HG02884 (cell line): ENCODE measurements at regions not wholly inside any gene's neighbourhood (a gene's known extent, or its start where the extent isn't known, plus 50 kb on each side); places are given as distances from the start of the nearest gene placed in this dataset.
"Not testable (repeated sequence)": the region's sequence is repeated elsewhere in the genome, so short reads cannot be mapped to it uniquely, and the experiment has no call there.

Experiments
- ATAC-seq: cut with Tn5 transposase; IDR thresholded peaks from one replicate; pipeline ENCODE4 v1.9.1; 2021; ENCODE audit warnings: mild to moderate bottlenecking, moderate library complexity; ENCODE audit not compliant: unreplicated experiment

DNA sequence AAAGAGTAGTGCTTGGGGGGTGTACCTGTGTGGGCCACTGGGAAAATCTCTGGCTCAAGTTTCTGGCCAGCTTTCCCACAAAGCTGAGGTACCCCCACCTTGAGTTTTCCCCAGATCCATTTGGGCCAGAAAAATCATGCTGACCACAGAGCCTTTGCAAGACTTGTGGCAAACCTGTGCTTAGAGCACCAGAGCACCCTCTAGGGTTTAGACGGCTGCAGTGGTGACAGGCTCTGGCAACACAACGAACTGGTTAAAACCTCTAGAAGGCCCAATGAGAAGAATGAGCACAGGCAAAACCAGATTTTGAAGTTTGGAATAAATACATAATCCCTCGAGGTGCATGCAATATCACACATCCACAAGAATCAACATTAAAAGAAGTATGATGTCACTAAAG is 290.7 kb upstream of the FOLH1 start:
- ATAC-seq = no peak

DNA sequence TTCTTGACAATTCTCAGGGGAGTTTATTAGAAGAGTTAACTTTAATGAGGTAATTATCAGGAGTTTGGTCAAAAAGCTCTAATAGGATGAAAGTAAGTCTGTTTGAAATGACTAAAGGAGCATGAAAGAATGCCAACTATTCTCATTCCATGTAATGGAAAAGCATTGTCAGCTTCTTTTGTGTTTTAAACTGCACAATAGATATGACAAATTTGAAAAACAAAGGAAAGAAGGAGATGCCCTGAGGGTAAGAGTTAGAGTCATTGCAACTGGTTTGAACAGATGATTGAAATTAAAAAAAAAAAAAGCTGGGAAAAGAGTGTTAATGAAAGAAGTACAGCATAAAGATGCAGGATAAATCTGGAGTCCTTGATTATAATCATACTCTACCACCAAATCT is 296.8 kb upstream of the FOLH1 start:
- no peak for ATAC-seq

DNA sequence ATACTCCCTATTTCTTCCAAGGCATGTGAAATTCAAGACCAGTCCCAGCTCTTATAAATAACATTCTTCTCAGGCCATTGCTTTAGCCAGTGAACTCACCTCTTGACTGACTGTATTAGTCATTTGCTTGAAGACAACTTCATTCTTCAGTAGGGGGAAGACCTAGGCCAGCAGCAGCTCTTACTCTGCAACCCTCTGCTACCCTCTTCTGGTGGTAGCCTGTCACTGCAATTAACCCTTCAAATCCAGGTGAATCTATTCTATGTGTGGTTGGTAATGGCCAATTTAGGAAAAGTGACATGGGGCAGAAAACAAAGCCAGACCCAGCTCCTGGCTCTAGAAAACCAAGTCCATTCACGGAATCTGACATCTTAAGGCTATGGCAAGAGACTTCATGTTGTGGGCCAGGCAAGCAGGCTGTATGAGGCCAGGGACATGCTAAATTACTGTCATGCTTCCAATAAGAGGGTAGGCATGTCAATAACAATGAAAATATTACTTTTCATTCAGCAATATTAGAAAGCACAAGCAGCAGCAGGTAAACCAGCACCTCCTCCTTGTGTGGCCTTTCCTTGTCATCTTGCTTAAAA is 317.9 kb upstream of the FOLH1 start:
- ATAC-seq = peak; percentile 93

DNA sequence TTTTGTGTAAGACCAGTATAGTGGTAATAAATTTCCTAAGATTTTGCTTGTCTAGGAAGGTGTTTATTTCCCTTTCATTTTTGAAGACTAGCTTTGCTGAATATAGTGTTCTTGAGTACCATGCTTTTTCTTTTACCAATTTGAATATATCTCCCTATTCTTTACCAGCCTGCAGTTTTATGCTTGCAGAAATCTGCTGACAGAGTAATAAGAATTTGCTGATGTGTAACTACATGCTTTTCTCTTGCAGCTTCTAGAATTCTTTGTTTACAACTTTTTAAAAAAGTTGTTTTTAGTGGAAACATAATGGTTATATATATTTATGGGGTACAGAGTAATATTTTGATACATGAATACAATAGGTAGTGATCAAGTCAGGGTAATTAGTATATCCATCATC is 324.8 kb upstream of the FOLH1 start:
- ATAC-seq = no peak

DNA sequence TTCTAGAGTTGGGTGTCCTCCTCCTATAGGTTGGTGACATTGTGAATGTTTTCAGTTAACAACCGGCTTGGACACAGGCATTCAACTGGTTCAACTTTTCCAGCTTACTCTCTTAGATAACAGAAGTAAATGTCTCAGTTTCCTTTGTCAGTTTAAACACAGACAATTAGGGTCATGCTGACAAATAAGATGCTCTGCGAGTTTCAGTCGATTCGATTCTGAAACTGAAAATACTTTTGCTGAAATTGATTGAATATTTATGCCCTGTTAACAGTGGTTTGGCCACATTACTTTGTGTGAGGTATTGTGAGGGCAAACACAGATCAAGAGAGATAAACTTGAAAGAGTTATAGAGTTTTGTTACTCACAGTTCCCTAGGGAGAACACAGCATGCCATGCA is 330.5 kb upstream of the FOLH1 start:
- not testable (repeated sequence) for ATAC-seq

DNA sequence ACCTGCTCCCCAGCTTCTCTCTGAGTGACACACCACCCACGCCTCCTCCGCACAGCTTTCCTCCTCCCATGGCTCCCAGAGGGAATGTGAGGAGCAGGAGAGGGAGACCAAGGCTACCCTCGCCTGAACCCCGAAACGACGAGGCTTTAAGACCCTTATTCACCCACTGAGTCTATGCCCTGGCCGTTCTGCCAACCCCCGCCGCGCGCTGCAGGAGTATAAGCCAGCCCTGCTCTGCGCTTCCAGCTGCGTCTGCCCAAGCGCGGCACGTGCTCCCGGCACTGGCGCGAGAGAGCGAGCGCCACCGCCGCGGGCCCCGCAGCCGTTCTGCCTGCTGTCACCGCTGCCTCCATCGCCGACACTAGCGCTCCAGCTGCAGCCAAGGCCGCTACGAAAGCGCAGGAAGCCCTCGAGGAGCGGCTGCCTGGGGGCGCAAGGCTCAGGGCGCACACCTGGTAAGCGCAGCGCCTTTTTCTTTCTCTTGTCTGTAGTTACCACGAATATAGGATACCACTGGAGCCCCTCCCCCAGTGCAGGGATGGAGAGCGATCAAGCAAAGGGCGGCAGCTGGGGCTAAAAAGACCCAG is 350.0 kb upstream of the FOLH1 start:
- ATAC-seq = not testable (repeated sequence)

DNA sequence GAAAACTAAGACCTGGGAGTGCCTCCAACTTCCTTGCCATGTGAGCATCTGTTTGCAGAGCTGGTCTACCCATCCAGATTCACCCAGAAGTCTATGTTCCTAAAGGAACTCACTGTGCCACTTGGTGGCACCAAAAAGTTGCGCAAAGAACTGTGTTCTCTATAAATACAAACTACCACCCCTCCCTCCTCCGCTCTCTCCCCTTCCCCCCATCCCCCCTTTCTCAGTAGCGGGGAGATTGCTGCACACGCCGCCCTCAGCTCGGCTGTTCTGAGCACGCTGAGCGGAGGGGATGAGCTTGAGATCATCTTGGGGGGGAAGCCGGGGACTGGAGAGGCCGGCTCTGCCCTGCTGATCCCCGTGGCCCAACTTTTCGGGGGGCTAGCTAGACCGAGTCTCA is 352.2 kb upstream of the FOLH1 start:
- not testable (repeated sequence) for ATAC-seq

DNA sequence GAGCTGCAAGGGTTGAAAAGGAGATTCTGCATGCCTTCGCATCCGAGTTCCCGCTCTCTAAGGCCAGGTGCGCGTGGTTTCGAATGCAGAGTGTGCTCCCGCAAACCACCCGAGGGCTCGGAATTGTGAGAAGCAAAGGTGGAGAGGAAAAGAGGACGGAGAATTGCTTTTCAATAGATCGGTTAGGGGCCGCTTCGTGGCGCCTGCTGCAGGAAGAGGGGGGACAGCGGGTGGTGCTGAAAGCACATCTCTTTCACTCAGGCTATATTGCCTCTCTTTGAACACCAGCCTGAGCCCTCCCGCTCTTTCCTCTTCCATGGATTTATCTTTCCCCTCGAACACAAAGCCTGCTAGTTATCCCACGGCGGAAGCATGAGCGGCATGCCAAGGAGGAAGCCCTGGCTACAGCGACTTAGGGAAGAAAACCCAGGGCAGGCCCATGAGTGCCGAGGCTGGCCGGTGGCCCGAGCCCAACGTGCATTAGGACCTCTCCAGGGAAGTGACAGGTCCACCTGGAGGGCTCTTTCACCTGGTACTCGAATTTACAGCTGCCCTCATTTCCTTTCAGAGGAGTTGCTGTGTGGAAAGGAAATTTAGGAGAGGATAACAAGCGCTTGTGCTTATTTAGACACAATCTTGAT is 353.0 kb upstream of the FOLH1 start:
- ATAC-seq = not testable (repeated sequence)

DNA sequence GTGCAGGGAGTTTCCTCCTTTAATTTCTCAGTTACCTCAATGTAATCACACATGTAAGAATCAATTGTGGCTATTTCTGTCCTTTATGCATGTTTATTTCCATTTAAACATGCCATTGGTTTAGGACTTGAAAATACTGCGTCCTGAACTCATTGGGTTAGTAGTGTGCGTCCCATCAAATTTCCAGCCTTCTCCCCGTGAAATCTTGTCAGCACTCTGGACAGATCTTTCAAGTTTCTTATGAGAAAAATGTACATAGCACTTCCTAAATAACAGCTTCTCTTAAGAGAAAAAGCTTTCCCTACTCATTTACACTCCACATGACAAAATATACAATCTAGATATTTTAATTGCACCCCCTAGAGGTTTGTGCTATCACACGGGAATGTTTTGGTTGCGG is 353.9 kb upstream of the FOLH1 start:
- ATAC-seq = not testable (repeated sequence)

DNA sequence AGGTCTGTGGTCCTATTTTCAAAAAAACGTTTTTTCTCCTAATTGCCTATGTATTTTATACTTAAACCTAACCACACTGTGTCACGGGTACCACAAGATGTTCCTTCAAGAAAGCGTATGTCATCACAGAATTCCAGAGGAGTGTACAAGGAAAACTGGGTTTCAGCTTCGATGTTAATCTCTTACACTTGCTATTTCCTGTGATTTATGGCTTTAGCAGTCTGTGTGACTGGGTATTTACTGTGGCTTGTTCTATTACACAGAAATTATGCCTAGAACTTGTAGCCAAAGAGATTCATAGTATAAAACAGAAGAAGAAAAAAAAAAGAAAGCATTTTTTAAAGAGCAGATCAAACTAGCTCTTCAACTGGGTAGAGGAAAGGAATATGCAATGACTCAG is 371.1 kb upstream of the FOLH1 start:
- not testable (repeated sequence) for ATAC-seq

DNA sequence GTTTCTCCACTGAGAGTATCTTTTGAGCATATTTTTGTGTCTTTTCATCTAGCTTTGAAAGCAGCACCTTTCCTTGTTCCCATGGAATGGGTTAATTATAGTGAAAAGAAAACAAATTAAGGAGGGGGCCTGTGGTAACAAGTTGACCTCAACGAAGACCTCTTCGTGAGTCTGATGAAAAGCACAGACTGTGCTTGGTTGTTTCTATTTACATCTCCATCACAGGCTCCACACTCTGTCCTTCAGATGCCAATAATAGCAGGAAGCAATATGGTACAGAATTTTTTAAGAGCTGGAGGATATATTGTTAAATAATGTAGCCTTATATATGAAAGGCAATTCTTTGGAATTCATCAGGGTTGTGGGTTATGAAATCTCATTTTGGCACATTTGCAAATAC is 366.7 kb upstream of the OR4C13 start:
- ATAC-seq = not testable (repeated sequence)

DNA sequence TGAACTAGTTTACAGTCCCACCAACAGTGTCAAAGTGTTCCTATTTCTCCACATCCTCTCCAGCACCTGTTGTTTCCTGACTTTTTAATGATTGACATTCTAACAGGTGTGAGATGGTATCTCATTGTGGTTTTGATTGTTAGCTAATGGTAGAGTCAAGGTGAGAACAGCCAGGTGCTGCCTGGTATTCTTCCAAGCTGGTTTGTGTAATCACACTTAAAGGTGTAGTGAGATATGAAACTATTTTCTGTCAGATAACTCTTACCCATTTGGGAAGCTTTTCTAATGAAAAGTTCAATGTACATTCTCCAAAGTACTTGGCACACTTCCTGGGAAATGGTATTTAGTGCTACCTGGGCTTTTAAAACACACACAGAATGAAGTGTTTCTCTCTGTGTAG is 343.3 kb upstream of the OR4C13 start:
- ATAC-seq = not testable (repeated sequence)

DNA sequence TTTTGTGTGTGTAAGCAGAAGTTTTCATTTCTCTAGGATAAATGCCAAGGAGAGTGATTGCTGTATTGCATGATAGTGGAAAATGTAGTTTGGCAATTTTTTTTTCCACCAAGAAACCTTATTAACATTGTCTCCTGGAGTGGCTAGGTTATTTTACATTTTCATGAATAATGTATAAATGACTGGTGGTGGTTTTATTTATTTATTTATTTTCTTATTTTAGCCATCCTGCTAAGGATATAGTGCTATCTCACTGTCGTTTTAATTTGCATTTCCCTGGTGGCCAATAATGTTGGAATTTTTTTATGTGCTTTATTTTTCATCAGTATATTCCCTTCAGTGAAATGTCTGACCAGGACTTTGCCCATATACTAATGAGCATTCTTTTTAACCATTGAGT is 328.3 kb upstream of the OR4C13 start:
- not testable (repeated sequence) for ATAC-seq

DNA sequence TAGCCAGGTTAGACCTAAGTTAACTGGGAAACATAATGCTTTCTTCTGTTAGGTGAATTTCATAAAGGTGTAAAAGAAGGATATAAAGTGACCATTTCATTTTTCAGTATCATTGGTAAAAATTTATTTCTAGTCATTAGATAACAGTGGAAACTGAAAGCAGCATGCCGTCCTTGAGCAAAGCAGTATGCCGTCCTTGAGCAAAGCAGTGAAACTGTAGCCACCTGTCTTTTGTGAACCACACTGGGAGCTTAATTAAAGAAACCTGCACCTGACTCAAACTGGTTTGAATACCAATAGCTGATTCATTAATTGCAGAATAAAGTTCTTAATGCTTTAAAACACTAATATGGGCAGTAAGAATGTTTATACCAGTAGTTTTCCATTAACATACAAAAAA is 281.5 kb upstream of the OR4C13 start:
- ATAC-seq = not testable (repeated sequence)

DNA sequence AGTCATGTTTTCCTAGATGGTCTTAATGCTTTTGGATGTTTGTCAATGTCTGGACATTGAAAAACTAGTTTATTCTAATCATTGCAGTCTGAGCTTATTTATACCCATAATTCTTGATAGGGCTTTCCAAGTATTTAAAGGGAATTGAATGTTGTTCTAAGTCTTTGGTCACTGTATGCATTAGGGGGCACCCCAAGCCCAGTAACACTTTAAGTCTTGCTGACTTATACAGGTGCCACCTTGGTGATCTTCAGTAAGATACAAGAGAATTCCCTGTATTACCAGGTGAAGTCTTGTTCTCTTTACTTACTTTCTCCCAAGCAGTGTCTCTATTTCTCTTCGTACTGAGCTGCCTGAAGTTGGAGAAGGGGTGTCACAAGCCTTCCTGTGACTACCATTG is 250.1 kb upstream of the OR4C13 start:
- not testable (repeated sequence) for ATAC-seq

DNA sequence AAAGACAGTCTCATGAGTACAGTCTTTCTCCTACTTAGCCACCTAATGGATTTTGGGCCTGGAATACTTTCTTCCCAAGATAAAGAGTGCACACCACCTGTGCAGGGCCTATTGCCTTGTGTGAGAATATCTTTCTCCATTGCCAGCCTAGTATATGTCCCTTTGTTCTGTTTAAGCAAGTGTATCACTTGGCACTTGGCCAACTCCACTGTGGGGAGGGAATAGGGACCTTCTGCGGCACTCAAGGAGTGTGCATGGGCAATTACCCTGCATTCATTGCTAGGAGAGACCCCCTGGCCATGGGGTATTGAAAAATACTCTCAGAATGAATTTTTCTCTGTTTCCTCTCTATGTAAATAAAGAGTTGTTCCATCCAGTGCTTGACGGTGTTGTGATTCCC is 201.7 kb upstream of the OR4C13 start:
- ATAC-seq = not testable (repeated sequence)

DNA sequence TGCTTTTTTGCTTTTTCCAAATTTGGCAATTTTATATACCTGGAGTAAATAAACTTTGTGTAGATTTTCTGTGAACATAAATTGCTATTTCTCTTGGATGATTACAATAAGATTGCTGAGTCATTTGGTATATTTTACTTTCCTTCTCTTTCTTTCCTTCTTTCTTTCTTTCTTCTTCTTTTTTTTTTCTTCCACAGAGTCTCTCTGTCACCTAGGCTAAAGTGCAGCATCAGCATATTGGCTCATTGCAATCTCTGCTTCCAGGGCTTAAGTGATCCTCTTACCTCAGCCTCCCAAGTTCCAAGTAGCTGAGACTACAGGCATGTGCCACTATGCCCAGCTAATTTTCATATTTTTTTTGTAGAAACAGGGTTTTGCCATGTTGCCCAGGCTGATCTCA is 201.2 kb upstream of the OR4C13 start:
- not testable (repeated sequence) for ATAC-seq

DNA sequence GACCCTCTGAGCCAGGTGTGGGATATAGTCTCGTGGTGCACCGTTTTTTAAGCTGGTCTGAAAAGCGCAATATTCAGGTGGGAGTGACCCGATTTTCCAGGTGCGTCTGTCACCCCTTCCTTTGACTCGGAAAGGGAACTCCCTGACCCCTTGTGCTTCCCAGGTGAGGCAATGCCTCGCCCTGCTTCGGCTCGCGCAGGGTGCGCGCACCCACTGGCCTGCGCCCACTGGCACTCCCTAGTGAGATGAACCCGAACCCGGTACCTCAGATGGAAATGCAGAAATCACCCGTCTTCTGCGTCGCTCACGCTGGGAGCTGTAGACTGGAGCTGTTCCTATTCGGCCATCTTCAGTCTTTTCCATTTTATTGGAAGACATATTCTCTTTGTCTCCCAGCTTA is 171.4 kb upstream of the OR4C13 start:
- ATAC-seq = not testable (repeated sequence)

DNA sequence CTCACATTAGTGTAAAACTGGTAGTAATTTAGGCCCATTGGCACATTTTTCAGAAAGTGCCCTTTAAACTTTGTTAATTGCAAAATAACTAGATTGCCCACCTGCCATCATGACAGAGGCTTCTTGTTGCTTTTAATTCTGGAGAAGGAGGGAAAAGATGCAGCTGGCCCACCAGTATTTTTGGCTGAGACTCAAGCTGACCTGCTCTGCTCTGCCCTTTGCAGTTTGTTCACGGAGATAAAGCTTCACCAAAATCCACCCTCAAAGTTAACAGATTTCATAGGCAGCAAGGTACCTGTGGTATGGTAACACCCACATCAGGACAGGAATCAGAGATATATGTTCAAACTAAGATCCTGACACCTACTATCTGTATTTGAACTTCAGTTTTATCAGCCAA is 170.2 kb upstream of the OR4C13 start:
- not testable (repeated sequence) for ATAC-seq

DNA sequence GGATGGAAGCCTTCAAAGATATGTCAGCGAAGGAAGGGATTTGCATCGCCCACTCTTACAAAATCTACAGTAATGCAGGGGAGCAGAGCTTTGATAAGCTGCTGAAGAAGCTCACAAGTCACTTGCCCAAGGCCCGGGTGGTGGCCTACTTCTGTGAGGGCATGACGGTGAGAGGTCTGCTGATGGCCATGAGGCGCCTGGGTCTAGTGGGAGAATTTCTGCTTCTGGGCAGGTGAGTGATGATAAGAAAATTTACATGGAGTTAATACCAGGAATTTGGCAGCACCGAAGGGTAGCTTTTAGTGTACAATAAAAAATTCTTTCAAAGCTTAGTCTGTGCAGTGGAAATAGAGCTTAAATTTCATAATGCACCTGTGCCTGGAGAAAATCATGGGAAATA is 168.3 kb upstream of the OR4C13 start:
- not testable (repeated sequence) for ATAC-seq

DNA sequence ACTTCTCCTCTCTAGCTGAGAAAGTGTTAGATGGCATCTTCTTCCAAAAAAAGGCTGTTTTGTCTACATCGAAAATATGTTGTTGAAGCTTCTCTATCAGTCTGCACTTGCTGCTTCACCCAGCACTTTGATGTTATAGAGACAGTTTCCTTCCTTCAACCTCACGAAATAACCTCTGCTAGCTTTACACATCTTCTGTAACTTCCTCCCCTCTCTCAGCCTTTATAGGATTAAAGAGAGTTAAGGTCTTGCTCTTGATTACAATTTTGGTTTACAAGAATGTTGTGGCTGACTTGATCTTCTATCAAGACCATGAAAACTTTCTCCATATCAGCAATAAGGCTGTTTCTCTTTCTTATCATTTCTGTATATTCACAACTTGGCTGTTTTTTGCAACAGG is 162.4 kb upstream of the OR4C13 start:
- not testable (repeated sequence) for ATAC-seq

DNA sequence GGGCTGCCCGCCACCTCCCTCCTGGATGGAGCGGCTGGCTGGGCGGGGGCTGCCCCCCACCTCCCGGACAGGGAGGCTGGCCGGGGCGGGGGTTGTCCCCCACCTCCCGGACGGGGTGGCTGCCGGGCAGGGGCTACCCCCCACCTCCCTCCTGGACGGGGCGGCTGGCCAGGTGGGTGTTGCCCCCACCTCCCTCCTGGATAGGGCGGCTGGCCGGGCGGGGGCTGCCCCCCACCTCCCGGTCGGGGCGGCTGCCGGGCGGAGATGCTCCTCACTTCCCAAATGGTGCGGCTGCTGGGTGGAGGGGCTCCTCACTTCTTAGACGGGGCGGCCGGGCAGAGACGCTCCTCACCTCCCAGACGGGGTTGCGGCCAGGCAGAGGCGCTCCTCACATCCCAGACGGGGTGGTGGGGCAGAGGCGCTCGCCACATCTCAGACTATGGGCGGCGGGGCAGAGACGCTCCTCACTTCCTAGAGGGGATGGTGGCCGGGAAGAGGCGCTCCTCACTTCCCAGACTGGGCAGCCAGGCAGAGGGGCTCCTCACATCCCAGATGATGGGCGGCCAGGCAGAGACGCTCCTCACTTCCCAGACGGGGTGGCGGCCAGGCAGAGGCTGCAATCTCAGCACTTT is 153.9 kb upstream of the OR4C13 start:
- not testable (repeated sequence) for ATAC-seq
